ENCODE measurements at regions not wholly inside any gene's neighbourhood (a gene's known extent, or its start where the extent isn't known, plus 50 kb on each side); places are given as distances from the start of the nearest gene placed in this dataset.

DNA sequence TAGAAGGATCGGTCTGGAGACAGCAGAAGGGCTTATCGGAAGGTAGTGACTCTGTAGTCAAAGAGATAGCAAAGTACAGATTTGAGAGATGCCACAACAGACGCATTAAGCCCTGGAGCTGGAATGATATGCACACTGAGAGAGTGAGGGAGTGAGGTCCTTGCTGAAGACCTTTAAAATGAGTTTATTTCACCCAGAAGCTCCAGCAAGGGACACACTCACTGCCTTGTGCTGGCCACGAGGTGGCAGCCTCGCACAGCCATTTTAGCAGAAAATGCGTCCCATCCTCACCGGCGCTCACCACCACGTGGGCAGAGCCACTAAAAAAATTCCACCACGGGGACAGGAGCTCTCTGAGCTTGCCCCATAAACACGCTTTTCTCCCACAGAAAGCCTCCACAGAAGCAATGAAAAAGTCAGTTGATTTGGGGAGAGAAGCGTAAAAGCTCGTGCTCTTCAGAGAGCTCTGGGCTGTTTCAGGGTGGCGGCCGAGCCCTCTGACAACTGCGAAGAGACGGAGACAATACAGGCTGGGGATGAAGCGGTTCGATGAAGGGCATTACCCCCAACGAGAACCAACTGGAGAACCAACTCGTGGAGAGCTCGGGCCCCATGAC lies 163.0 kb upstream of the KLF14 start:
- TF ChIP-seq EZH2phosphoT487 (IDR thresholded peaks at IDR 0.05; ENCODE audit: low read length): no peak
- TF ChIP-seq, protein P1, sequence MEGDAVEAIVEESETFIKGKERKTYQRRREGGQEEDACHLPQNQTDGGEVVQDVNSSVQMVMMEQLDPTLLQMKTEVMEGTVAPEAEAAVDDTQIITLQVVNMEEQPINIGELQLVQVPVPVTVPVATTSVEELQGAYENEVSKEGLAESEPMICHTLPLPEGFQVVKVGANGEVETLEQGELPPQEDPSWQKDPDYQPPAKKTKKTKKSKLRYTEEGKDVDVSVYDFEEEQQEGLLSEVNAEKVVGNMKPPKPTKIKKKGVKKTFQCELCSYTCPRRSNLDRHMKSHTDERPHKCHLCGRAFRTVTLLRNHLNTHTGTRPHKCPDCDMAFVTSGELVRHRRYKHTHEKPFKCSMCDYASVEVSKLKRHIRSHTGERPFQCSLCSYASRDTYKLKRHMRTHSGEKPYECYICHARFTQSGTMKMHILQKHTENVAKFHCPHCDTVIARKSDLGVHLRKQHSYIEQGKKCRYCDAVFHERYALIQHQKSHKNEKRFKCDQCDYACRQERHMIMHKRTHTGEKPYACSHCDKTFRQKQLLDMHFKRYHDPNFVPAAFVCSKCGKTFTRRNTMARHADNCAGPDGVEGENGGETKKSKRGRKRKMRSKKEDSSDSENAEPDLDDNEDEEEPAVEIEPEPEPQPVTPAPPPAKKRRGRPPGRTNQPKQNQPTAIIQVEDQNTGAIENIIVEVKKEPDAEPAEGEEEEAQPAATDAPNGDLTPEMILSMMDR (IDR thresholded peaks at IDR 0.05; ENCODE audit: low read length): peak; percentile 86
